Uterus (tissue), 3 donors: ENCODE measurements at regions not wholly inside any gene's neighbourhood (a gene's known extent, or its start where the extent isn't known, plus 50 kb on each side); places are given as distances from the start of the nearest gene placed in this dataset.

Experiments
- DNase-seq, 2 donors: peaks; one replicate each; pipeline ENCODE4 v3.0.0-alpha.2; 2019 to 2020
- H3K27ac ChIP-seq, 2 donors: fragments of 200-600 bp; sonication (generic); 1 replicate in 1 of 2; 2 replicates in 1 of 2; pipeline ENCODE4 v1.5.1; 2016 to 2018
- H3K27me3 ChIP-seq, 2 donors: fragments of 200-600 bp; sonication (generic); one replicate each; pipeline ENCODE4 v1.5.1; 2018 to 2019; ENCODE audit warnings: control low read depth in 1 of 2
- H3K36me3 ChIP-seq, 2 donors: fragments of 200-600 bp; sonication (generic); one replicate each; pipeline ENCODE4 v1.5.1; 2019; ENCODE audit warnings: control low read depth in 1 of 2
- H3K4me1 ChIP-seq, 2 donors: fragments of 200-600 bp; sonication (generic); one replicate each; pipeline ENCODE4 v1.5.1; 2018 to 2019; ENCODE audit warnings: control low read depth in 1 of 2
- H3K4me3 ChIP-seq, 2 donors: fragments of 200-600 bp; sonication (generic); 1 replicate in 1 of 2; 2 replicates in 1 of 2; pipeline ENCODE4 v1.5.1; 2018 to 2019; ENCODE audit warnings: mild to moderate bottlenecking in 1 of 2
- H3K9me3 ChIP-seq, 2 donors: fragments of 200-600 bp; sonication (generic); one replicate each; pipeline ENCODE4 v1.5.1; 2019; ENCODE audit warnings: control low read depth in 1 of 2
- POLR2A ChIP-seq, 2 donors: fragments of 450-650 bp; IDR thresholded peaks; one replicate each; pipeline ENCODE4 v1.6.1; 2016; ENCODE audit warnings: antibody characterized with exemption in 2 of 2, mild to moderate bottlenecking in 1 of 2, moderate library complexity in 1 of 2
- intact Hi-C: fragments of 100-400 bp; cut with DNase I; formaldehyde crosslinking; loops from one replicate; pipeline ENCODE4 v1.15.1; 2023; ENCODE audit warnings: low total_unique reads
- TF ChIP-seq, protein P1 (sequence below), 4 experiments: fragments of 200-600 bp in 2 of 4; fragments of 450-650 bp in 2 of 4; sonication (generic) in 2 of 4; IDR thresholded peaks; one replicate each; pipeline ENCODE4 v1.5.1; 2016 to 2019; ENCODE audit warnings: antibody characterized with exemption in 4 of 4, mild to moderate bottlenecking in 2 of 4, moderate library complexity in 1 of 4
- donor health status: DM: yes; HTN: yes; CAD: no.

DNA sequence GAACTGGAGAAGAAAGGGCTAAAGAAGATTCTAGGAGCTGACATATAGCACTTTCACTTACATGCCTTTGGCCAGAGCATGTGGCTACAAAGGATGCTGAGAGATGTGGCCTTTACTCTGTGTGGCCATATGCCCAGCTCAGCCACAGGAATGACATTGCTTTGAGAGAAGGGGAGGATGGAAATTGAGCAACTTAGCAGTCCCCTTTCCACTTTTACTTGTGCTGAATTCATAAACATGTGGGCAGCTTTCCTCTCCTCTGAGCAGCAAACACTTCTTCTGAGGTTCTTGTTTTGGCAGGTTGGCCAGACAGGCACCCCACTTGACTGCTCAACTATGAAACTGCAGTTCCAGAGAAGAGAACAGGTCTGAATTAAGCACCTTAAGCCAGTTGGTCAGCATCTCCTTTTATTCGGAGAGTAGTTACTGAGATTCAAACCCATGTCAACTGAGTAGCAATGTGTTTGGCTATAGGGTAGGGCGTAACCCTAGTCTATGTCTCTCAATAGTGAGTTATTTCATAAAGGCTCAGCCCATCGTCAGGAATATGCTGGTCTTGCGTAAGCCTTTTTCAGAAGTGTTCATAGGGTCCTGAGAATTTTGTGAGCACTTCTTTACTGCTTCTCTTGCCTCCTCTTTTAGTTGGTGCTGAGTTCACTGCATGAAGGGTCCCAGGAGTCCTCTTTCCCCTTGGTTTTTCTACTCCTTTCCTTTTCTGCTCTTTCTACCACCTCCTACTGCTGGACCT is 134.5 kb downstream of the PALM2AKAP2 start:
- H3K27ac ChIP-seq: no peak overlapping the region
- intact Hi-C loops: no loop called here

DNA sequence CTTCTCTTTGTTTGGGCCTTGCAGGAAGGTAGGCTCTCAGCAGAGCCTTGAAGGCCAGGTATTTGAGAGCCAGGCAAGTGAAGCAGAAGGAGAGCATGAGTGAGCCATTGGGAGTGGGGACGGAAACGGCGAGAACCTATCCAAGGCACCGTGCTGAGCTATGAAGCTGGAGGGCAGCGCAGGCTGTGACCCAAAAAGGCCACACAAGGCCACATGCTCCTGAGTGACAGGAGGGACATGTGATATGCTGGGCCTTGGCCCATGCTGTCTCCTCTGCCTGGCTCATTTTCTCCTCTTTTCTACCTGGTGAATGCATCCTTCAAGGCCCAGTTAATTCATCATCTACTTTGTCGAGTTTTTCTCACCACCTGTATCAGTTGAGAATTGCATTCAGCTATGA is 136.3 kb downstream of the PALM2AKAP2 start:
- no peak for DNase-seq
- TF ChIP-seq, protein P1, sequence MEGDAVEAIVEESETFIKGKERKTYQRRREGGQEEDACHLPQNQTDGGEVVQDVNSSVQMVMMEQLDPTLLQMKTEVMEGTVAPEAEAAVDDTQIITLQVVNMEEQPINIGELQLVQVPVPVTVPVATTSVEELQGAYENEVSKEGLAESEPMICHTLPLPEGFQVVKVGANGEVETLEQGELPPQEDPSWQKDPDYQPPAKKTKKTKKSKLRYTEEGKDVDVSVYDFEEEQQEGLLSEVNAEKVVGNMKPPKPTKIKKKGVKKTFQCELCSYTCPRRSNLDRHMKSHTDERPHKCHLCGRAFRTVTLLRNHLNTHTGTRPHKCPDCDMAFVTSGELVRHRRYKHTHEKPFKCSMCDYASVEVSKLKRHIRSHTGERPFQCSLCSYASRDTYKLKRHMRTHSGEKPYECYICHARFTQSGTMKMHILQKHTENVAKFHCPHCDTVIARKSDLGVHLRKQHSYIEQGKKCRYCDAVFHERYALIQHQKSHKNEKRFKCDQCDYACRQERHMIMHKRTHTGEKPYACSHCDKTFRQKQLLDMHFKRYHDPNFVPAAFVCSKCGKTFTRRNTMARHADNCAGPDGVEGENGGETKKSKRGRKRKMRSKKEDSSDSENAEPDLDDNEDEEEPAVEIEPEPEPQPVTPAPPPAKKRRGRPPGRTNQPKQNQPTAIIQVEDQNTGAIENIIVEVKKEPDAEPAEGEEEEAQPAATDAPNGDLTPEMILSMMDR (IDR thresholded peaks at IDR 0.05): no peak
- TF ChIP-seq POLR2A (IDR thresholded peaks at IDR 0.05): no peak
- no peaks in the 10 kb centered on the region for H3K36me3 ChIP-seq
- H3K4me1 ChIP-seq: no peaks in the 10 kb centered on the region
- no peaks in the 10 kb centered on the region for H3K9me3 ChIP-seq
- no peaks in the 10 kb centered on the region for H3K27me3 ChIP-seq
- H3K27ac ChIP-seq: no peak overlapping the region
- H3K4me3 ChIP-seq: no peak overlapping the region
- intact Hi-C loops: no loop called here

More for the DNA sequence above, 134.5 kb downstream of the PALM2AKAP2 start:
- no peaks in the 10 kb centered on the region for H3K36me3 ChIP-seq
- no peaks in the 10 kb centered on the region for H3K4me1 ChIP-seq
- no peaks in the 10 kb centered on the region for H3K27me3 ChIP-seq
- no peak for TF ChIP-seq POLR2A (IDR thresholded peaks at IDR 0.05)
- TF ChIP-seq, protein P1 (IDR thresholded peaks at IDR 0.05): no peak
- DNase-seq: no peak
- H3K9me3 ChIP-seq: no peaks in the 10 kb centered on the region
- no peak overlapping the region for H3K4me3 ChIP-seq

DNA sequence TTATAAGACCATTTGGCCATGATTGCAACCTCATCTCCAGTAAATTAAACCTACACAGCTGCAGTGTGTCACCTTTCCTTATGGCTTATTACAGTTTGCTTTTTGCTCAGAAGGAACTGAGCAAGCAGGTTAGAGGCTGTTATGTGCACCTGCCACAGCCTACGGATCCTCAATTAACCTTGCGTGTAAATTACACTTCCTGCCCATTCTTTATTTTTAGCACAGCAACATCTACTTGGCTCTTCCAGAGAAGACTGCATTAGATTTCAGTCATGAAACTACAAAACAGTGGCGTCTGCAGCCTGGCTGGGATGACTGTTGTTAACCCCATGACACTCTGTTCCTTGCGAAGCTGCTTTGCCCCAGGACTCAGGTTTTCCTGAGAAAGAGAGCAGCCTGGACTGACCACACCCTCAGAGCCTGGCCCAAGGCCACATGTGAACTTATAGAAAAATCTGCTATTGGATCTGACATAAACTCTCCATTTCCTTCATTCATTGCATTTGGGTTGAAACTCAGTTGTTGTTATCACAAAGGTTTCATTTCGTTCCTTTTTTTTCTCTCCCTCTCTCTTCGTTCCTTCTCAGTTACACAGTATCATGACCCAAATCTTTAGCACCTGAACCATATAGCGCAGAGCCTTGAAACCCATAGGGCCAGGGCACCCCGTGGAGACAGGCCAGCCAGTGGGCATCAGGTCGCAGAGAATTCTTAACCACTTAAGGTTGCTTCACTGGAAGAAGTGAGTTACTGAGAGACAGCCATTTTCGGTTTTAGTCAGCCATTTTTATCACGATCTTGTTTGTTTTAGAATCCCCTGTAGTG is 138.6 kb downstream of the PALM2AKAP2 start:
- intact Hi-C loops: no loop called here
- no peak for TF ChIP-seq POLR2A (IDR thresholded peaks at IDR 0.05)
- TF ChIP-seq, protein P1 (IDR thresholded peaks at IDR 0.05): no peak
- DNase-seq: no peak
- Histone ChIP-seq H3K4me3 (no peak overlapping the region), H3K36me3 (no peaks in the 10 kb centered on the region), H3K27me3 (no peaks in the 10 kb centered on the region), H3K27ac (peak overlapping the region in 1 of 2 donors; percentile 38), H3K9me3 (no peaks in the 10 kb centered on the region), H3K4me1 (no peaks in the 10 kb centered on the region)

DNA sequence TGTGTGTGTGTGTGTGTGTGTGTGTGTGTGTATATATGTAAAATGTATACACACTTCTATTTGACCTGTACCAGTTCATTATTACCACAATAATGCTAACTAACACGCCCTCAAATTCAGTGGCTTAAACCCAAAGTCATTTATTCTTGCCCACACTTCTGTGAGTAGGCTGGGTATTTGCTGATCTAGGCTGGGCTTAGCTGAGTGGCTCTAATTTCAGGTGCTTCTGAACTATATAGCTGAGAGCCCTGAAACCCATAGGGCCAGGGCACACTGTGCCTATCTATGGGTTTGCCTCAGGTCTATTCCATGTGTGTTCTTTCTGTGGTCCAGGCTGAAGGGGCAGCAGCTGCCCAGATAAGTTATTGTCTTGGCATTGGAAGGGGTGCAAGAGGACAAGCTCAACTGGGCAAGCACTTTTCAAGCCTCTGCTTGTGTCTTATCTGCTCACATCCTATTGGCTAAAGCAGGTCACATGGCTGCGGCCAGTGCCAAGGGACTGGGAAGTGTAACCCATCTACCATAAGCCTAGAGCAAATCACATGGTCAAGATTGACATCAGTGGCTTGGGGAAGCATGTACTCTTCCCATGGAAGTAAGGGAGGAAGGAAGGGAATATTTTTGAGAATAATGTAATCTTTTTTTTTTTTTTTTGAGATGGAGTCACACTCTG is 139.9 kb downstream of the PALM2AKAP2 start:
- no peak for TF ChIP-seq POLR2A (IDR thresholded peaks at IDR 0.05)
- TF ChIP-seq, protein P1 (IDR thresholded peaks at IDR 0.05): no peak
- intact Hi-C loops: no loop called here
- DNase-seq: no peak

More for the DNA sequence above, 139.9 kb downstream of the PALM2AKAP2 start:
- no peaks in the 10 kb centered on the region for H3K36me3 ChIP-seq
- H3K27ac ChIP-seq: no peak overlapping the region
- no peaks in the 10 kb centered on the region for H3K27me3 ChIP-seq
- no peaks in the 10 kb centered on the region for H3K9me3 ChIP-seq
- H3K4me3 ChIP-seq: no peak overlapping the region
- H3K4me1 ChIP-seq: no peaks in the 10 kb centered on the region
